Ectodermal cell (in vitro differentiated cells): ENCODE measurements at regions not wholly inside any gene's neighbourhood (a gene's known extent, or its start where the extent isn't known, plus 50 kb on each side); places are given as distances from the start of the nearest gene placed in this dataset.

ENCODE experiments used
- H3K27ac ChIP-seq: 2 replicates; pipeline ENCODE4 v1.7.0; 2013; ENCODE audit warnings: mild to moderate bottlenecking, low read depth, low read length; ENCODE audit not compliant: insufficient read depth, poor library complexity, severe bottlenecking
- H3K27me3 ChIP-seq: 2 replicates; pipeline ENCODE4 v1.7.0; 2013; ENCODE audit warnings: mild to moderate bottlenecking, low read length; ENCODE audit not compliant: insufficient read depth, control insufficient read depth, poor library complexity, severe bottlenecking
- H3K36me3 ChIP-seq: one replicate; pipeline ENCODE4 v1.7.0; 2013; ENCODE audit warnings: low read length; ENCODE audit not compliant: control insufficient read depth, insufficient read depth
- H3K4me1 ChIP-seq: one replicate; pipeline ENCODE4 v1.7.0; 2013; ENCODE audit warnings: low read length; ENCODE audit not compliant: control insufficient read depth, insufficient read depth
- H3K4me3 ChIP-seq: 2 replicates; pipeline ENCODE4 v1.7.0; 2013; ENCODE audit warnings: low read depth, low read length, control low read depth; ENCODE audit not compliant: insufficient read depth
- H3K9me3 ChIP-seq: 2 replicates; pipeline ENCODE4 v1.7.0; 2013; ENCODE audit warnings: mild to moderate bottlenecking, low read length, moderate library complexity; ENCODE audit not compliant: control insufficient read depth
- WGBS, 2 experiments: methylation state at CpG; one replicate each; pipeline ENCODE4 v1.1.7; 2013; ENCODE audit warnings: missing lambda C conversion rate in 2 of 2; 5-methylcytosine and 5-hydroxymethylcytosine counted together

DNA sequence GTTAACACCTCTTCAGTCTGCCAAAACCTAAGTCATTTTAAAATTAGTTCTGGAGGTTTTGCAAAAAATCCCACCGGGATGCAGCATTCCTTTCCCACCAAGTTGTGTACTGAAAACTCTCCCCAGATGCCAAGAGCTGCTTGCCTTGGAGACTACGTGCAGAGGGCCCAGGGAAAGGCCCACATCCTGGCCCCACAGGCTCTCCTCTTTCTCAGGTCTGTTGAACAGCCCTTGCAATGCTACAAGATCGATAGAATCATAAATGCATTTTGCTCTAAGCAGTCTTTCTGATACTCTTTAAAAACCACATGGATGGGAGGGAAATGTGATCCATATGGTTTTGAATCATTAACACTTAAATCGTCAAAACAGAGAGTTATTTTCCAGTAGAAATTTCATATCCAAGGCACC lies 126.7 kb upstream of the ZMIZ1 start:
- no peak overlapping the region for H3K4me3 ChIP-seq
- no peaks in the 10 kb centered on the region for H3K36me3 ChIP-seq
- H3K4me1 ChIP-seq: peaks cover 5% of the 10 kb centered on the region
- no peaks in the 10 kb centered on the region for H3K27me3 ChIP-seq
- WGBS, 2 experiments: 86 to 87% methylated on average over 4 of the region's 4 CpGs
- no peaks in the 10 kb centered on the region for H3K9me3 ChIP-seq
- no peak overlapping the region for H3K27ac ChIP-seq

DNA sequence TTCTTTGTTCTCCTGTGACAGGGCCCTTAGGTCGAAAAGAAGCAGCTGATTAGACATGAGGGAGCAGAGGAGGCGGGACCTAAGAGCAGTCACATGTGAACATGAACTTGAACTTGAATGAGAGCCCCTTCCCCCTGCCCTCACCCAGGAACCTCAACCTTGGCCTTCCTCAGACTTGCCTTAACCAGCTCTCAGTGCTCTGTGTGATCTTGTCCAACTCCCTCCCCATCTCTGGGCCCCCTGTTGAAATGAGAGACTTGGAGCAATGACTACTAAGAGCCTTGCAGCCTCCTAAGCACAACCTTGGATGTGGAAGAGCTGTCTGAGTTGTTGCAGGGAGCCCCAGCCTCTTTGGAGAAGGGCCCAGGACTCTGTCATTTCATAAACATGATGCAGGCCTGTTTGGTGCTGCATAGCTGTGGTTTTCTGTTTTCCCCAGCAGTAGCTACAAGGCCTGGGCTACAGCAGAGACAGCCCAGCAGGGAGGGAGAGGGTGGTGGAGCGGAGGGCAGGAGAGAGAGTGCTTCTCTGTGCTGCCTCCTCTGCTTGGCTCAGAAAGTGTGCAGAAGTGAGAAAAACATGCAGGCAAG lies 123.9 kb upstream of the ZMIZ1 start:
- WGBS, 2 experiments: 58 to 62% methylated on average over 3 of the region's 3 CpGs
- Histone ChIP-seq H3K4me3 (no peak overlapping the region), H3K36me3 (no peaks in the 10 kb centered on the region), H3K9me3 (no peaks in the 10 kb centered on the region), H3K4me1 (no peaks in the 10 kb centered on the region), H3K27ac (no peak overlapping the region), H3K27me3 (no peaks in the 10 kb centered on the region)

DNA sequence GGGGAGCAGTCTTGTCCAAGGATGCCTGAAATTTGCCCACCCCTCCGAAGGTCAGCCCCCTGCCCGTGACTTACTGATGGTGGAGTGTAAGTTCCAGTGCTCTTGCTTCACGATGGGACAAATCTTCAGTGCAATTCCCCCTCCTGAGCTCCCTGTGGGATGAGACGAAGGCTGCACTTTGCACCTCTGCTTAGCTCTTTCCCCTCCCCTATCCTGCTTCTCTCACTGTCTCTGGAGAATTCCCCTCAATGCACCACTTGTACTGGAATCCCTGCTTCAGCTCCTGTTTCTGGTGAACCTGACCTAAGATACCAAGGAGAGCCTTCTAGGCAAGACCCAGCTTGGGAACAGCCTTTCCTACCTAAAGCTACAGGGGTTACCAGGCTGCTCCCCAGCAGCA lies 122.9 kb upstream of the ZMIZ1 start:
- no peaks in the 10 kb centered on the region for H3K36me3 ChIP-seq
- H3K9me3 ChIP-seq: no peaks in the 10 kb centered on the region
- no peak overlapping the region for H3K27ac ChIP-seq
- H3K4me1 ChIP-seq: no peaks in the 10 kb centered on the region
- no peaks in the 10 kb centered on the region for H3K27me3 ChIP-seq
- WGBS, 2 experiments: 83 to 90% methylated on average over 4 of the region's 4 CpGs
- no peak overlapping the region for H3K4me3 ChIP-seq

DNA sequence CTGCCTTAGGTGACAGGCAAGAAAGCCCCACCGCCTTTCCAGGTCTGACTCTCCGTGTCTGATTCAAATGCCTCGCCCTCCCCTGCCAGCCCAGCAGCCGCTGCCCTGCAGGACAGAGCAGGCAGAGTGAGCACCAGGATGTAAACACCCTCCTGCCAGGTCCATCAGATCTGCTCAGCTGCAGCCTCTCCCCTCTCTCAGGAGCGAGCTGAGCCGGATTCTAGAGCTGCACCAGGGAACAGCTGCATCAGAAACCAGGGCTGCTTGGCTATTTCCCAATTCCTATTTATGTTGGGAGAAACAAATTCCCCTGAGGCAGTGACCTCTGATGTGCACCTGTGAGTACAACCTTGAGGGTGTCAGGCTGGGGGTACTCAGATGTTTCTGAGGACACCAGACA lies 121.5 kb upstream of the ZMIZ1 start:
- Histone ChIP-seq H3K36me3 (no peaks in the 10 kb centered on the region), H3K27ac (no peak overlapping the region), H3K4me3 (no peak overlapping the region), H3K9me3 (no peaks in the 10 kb centered on the region), H3K4me1 (no peaks in the 10 kb centered on the region), H3K27me3 (no peaks in the 10 kb centered on the region)
- 71 to 81% methylated on average over 6 of the region's 6 CpGs for WGBS, 2 experiments

DNA sequence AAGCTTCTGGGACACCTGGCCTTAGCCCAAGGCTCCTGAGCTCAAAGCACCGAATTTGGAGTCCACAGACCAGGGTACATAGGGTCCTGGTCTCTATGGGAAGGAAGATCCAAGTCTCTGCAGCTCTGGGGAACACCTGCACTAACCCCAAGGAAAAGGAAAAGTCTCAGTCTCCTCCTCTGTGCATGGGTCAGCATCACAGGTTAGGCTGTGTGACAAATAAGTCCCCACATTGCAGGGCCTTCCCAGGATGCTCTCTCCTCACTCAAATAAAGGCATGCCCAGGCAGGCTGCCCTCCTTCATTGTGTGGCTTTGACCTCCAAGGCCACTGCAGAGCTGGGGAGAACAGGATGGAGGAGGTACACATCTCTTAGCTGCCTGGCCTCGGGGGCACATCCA lies 121.0 kb upstream of the ZMIZ1 start:
- H3K9me3 ChIP-seq: no peaks in the 10 kb centered on the region
- H3K27ac ChIP-seq: no peak overlapping the region
- H3K36me3 ChIP-seq: no peaks in the 10 kb centered on the region
- no peaks in the 10 kb centered on the region for H3K27me3 ChIP-seq
- no peaks in the 10 kb centered on the region for H3K4me1 ChIP-seq
- WGBS, 2 experiments: 79 to 88% methylated on average over 2 of the region's 2 CpGs
- no peak overlapping the region for H3K4me3 ChIP-seq

DNA sequence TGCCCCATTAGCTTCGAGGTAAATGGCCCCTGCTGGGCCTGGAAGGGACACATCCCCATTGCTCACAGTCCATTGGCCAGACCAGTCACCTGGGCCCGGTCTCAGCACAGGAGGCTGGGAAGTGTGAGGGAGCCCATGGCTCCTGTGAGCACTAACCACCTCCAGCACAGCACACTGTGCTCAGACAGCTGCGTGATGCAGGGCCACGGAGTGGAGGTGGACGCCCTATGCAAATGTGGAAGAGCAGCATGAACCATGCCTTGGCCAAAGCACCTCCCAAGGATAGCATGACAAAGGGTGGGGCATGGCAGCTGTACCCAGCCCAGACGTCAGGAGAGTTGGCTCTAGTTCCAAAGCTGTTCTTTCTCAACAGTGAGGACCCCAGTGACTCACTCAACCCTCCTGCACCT lies 120.1 kb upstream of the ZMIZ1 start:
- WGBS, 2 experiments: 87% methylated on average over 6 of the region's 6 CpGs
- H3K27ac ChIP-seq: no peak overlapping the region
- H3K27me3 ChIP-seq: no peaks in the 10 kb centered on the region
- H3K4me1 ChIP-seq: no peaks in the 10 kb centered on the region
- H3K9me3 ChIP-seq: no peaks in the 10 kb centered on the region
- H3K4me3 ChIP-seq: no peak overlapping the region
- no peaks in the 10 kb centered on the region for H3K36me3 ChIP-seq

DNA sequence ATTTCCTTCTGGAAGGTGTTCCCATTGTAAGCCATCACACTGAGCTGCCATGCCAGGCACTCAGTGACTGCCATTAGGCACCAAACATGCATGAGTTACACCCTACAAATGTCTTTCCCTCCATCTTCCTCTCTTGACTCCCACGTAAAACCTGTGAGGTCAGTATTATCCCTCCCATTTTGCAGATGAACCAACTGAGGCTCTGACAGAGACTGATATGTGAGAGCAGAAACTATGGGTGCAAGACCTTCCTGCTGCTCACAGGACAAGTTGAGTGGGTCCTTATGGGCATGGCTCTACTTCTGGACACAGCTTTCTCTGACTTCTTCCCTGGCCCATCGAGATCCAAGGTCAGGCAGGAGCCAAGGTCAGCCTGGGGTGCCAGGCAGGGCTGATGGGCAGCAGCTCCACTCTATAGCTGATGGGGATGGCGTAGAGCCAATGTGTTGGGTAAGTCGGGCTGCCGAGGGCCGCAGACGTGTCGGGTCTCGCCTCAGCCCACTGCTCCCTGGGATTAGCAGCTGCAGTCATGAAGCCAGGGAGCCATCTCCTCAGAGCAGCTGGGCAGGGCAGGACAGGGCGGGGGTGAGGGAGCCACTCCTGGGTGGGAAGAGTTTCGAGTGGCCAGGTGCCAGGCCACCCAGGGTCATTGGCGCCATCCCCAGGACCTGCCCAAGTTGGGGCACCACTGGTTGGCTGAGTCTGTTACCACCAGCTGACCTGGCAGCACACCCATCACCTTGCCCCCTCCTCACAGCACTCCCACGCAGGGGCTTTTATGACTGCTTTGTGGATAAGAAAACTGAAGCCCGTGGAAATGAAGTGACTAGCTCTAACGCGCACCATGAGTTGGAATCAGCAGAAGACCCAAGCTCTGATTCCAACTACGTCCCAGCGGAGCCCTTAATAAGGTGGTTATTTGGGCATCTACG lies 117.8 kb upstream of the ZMIZ1 start:
- Histone ChIP-seq H3K36me3 (no peaks in the 10 kb centered on the region), H3K9me3 (no peaks in the 10 kb centered on the region), H3K27ac (no peak overlapping the region), H3K4me3 (no peak overlapping the region), H3K27me3 (no peaks in the 10 kb centered on the region), H3K4me1 (no peaks in the 10 kb centered on the region)
- WGBS, 2 experiments: 94 to 95% methylated on average over 19 of the region's 19 CpGs

DNA sequence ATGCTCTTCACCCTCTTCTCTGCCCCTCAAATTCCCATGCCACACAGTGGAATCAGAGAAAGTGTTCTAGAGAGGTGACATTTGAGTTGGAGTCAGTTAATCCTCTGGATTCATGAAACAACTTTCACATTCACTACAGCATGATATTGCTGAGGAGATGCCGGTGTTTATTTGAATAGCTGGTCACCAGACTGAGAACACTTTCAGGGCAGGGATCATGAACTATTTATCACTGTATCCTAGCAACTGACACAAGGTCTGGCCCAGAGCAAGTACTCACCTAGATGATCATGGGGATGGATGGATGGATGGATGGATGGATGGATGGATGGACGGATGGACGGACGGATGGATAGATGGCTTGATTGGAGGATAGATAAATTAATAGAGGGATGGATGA lies 116.7 kb upstream of the ZMIZ1 start:
- H3K27me3 ChIP-seq: no peaks in the 10 kb centered on the region
- no peak overlapping the region for H3K27ac ChIP-seq
- no peaks in the 10 kb centered on the region for H3K36me3 ChIP-seq
- 89 to 90% methylated on average over 4 of the region's 4 CpGs for WGBS, 2 experiments
- H3K4me1 ChIP-seq: no peaks in the 10 kb centered on the region
- no peak overlapping the region for H3K4me3 ChIP-seq
- H3K9me3 ChIP-seq: no peaks in the 10 kb centered on the region

DNA sequence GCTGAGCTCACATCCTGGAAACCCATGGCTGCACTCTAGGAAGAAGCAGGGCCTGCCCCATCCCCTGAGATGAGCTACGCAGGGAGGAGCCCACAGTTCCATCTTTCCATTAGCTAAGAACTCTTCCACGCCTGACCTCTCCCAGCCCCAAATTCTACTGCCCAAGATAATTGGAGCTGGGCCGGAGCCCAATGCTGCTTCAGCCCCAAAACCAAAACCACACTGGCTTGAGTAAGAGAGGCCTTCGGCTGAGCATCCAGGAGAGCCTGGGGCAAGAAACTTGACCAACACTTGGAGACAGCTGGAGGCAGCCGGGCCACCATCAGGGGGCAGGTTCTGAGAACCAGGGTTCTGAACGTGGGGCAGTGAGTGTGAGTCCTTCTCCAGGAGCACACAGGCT lies 116.1 kb upstream of the ZMIZ1 start:
- Histone ChIP-seq H3K27me3 (no peaks in the 10 kb centered on the region), H3K27ac (no peak overlapping the region), H3K9me3 (no peaks in the 10 kb centered on the region), H3K4me1 (no peaks in the 10 kb centered on the region), H3K4me3 (no peak overlapping the region), H3K36me3 (no peaks in the 10 kb centered on the region)
- WGBS, 2 experiments: 90 to 92% methylated on average over 6 of the region's 6 CpGs

DNA sequence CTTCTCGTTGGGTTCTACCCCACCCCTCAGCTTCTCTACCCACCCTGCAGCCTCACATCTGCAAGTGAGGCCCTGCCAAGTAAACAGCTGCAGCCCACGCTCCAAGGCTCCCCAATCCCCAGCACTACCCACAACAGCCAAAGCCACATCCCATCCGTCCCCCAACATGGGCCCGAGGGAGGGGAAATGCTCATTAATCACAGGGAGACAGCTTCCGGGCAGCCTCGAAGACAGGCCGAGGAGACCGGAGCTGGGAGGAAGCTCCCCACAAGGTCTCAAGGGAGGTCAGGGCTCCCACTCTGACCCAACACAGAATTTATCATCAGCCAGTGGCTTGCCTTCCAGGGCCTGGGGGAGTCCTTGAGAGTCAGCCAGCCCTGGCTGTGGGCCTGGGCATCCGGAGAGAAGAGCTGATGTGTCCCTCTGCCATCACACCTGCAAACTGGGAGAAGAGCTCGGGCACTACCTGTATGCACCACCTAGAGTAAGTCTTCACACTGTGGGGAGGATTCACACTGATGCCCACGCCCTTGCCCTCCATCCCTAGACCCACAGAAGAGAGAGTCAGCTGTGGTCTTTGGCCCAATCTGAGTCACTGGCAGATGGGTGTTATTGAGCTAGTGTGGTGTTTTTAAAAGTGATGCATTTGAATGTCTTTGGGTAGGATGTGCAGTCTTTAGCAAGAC lies 115.5 kb upstream of the ZMIZ1 start:
- Histone ChIP-seq H3K36me3 (no peaks in the 10 kb centered on the region), H3K4me1 (no peaks in the 10 kb centered on the region), H3K9me3 (no peaks in the 10 kb centered on the region), H3K27me3 (no peaks in the 10 kb centered on the region), H3K4me3 (no peak overlapping the region), H3K27ac (no peak overlapping the region)
- 87 to 90% methylated on average over 11 of the region's 11 CpGs for WGBS, 2 experiments
